ENCODE measurements at regions not wholly inside any gene's neighbourhood (a gene's known extent, or its start where the extent isn't known, plus 50 kb on each side); places are given as distances from the start of the nearest gene placed in this dataset.
"Not testable (repeated sequence)": the region's sequence is repeated elsewhere in the genome, so short reads cannot be mapped to it uniquely, and the experiment has no call there.

DNA sequence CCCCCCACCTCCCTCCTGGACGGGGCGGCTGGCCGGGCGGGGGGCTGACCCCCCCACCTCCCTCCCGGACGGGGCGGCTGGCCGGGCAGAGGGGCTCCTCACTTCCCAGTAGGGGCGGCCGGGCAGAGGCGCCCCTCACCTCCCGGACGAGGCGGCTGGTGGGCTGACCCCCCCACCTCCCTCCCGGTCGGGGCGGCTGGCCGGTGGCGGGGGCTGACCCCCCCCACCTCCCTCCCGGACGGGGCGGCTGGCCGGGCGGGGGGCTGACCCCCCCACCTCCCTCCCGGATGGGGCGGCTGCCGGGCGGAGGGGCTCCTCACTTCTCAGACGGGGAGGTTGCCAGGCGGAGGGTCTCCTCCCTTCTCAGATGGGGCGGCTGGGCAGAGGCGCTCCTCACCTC is 166.9 kb upstream of the TAPT1 start:
- H3K27ac ChIP-seq (ENCODE audit: low read depth, low read length); H3K36me3 Mint-ChIP-seq; POLR2A ChIA-PET; H3K9me3 ChIP-seq (ENCODE audit: low read length); H3K9me3 Mint-ChIP-seq; H3K27ac Mint-ChIP-seq; H3K4me1 ChIP-seq (ENCODE audit: insufficient read depth, low read length); H3K4me3 Mint-ChIP-seq; H3K36me3 ChIP-seq (ENCODE audit: insufficient read depth, low read length); CTCF ChIA-PET; H3K4me3 ChIP-seq (ENCODE audit: low read length); DNase-seq; H3K27me3 Mint-ChIP-seq; H3K27me3 ChIP-seq (ENCODE audit: insufficient read depth, low read length, poor library complexity, severe bottlenecking); H3K4me1 Mint-ChIP-seq: not testable (repeated sequence)

DNA sequence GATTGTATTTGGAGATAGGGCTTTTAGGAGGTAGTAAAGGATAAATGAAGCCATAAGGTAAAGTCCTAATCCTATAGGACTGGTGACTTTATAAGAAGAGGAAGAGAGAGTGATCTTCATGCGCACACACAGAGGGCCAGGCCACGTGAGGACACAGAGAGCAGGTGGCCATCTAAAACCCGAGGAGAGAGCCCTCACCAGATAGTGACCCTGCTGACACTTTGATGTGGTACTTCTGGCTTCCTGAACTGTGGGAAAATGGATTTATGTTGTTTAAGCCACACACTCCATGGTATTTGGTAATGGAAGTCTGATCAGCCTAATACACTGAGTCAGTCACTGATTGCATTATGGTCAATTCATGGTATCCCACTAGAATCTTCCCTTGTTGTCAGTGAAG is 164.9 kb upstream of the TAPT1 start:
- Mint-ChIP-seq H3K27me3 (peaks cover 0 to 3% of the 10 kb centered on the region in 2 donors), H3K4me1 (no peaks in the 10 kb centered on the region), H3K27ac (no peak overlapping the region), H3K36me3 (no peaks in the 10 kb centered on the region), H3K9me3 (peaks cover 0 to 6% (median 2%) of the 10 kb centered on the region in 5 donors), H3K4me3 (no peak overlapping the region)
- no peak overlapping the region for H3K27ac ChIP-seq (ENCODE audit: low read depth, low read length)
- no peaks in the 10 kb centered on the region for H3K36me3 ChIP-seq (ENCODE audit: insufficient read depth, low read length)
- ChIA-PET POLR2A (no interaction called here), CTCF (no interaction called here)
- DNase-seq, result no peak
- no peaks in the 10 kb centered on the region for H3K27me3 ChIP-seq (ENCODE audit: insufficient read depth, low read length, poor library complexity, severe bottlenecking)
- no peaks in the 10 kb centered on the region for H3K9me3 ChIP-seq (ENCODE audit: low read length)
- no peaks in the 10 kb centered on the region for H3K4me1 ChIP-seq (ENCODE audit: insufficient read depth, low read length)
- no peak overlapping the region for H3K4me3 ChIP-seq (ENCODE audit: low read length)

DNA sequence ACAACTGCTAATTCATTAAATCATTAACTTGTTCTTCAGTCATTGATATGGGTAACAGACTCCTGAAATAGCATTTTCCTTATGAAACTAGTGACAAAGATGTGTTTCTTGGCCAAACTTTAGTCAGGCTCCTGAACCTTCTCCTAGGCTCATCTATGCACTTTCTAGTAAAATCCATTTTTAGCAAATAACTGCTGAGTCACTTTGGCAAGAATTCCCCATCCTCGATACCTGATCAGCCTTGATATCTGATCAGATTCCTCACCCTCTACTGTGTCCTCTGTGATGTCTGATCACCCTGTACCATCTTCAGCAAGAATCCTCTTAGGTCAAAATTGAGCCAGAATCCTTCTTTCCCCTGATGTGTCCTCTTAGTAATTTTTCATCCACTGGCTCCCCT is 161.2 kb upstream of the TAPT1 start:
- peaks cover 0 to 4% (median 0%) of the 10 kb centered on the region in 5 donors for H3K9me3 Mint-ChIP-seq
- no peaks in the 10 kb centered on the region for H3K27me3 ChIP-seq (ENCODE audit: insufficient read depth, low read length, poor library complexity, severe bottlenecking)
- DNase-seq, result no peak
- no peaks in the 10 kb centered on the region for H3K9me3 ChIP-seq (ENCODE audit: low read length)
- H3K4me1 Mint-ChIP-seq, result no peaks in the 10 kb centered on the region
- H3K4me3 Mint-ChIP-seq, result no peak overlapping the region
- no peaks in the 10 kb centered on the region for H3K36me3 ChIP-seq (ENCODE audit: insufficient read depth, low read length)
- ChIA-PET POLR2A (no interaction called here), CTCF (no interaction called here)
- no peak overlapping the region for H3K4me3 ChIP-seq (ENCODE audit: low read length)
- H3K27ac Mint-ChIP-seq, result no peak overlapping the region
- no peak overlapping the region for H3K27ac ChIP-seq (ENCODE audit: low read depth, low read length)
- H3K27me3 Mint-ChIP-seq, result peaks cover 0 to 3% of the 10 kb centered on the region in 2 donors
- H3K36me3 Mint-ChIP-seq, result no peaks in the 10 kb centered on the region
- H3K4me1 ChIP-seq (ENCODE audit: insufficient read depth, low read length), result no peaks in the 10 kb centered on the region

DNA sequence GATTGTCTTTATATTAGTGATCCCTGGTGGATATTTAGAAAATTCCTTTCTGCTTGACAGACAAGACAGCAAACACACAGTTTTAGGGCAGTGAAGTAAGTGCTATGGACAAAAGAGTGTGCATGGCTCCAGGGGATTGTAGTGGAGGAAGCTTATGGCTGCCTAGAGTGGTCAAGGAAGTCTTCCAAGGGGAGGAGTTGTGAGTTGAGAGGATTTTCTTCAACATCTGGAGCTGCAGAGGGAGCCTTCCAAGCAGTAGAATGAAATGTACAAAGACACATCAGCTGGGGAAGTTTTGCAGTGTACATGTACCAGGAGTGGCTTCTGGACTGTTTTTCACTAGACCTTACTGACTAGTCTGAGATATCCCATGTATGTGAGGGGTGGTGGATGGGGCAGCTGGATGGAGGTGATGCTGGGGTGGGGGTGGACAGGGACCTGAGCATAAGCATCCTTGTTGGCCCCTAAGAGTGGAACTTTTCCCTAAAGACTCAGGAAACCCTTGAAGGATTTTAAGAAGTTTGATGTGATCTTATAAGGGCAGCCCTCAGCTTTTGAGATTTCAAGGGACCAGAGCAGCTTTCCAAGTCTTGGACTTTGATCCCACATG is 160.5 kb upstream of the TAPT1 start:
- H3K27me3 ChIP-seq (ENCODE audit: insufficient read depth, low read length, poor library complexity, severe bottlenecking), result no peaks in the 10 kb centered on the region
- DNase-seq, result no peak
- no peak overlapping the region for H3K27ac ChIP-seq (ENCODE audit: low read depth, low read length)
- H3K9me3 ChIP-seq (ENCODE audit: low read length), result no peaks in the 10 kb centered on the region
- Mint-ChIP-seq H3K4me3 (no peak overlapping the region), H3K9me3 (peaks cover 0 to under 1% (median 0%) of the 10 kb centered on the region in 5 donors), H3K36me3 (no peaks in the 10 kb centered on the region), H3K27me3 (peaks cover 0 to 3% of the 10 kb centered on the region in 2 donors), H3K4me1 (no peaks in the 10 kb centered on the region), H3K27ac (no peak overlapping the region)
- ChIA-PET POLR2A (no interaction called here), CTCF (no interaction called here)
- no peaks in the 10 kb centered on the region for H3K36me3 ChIP-seq (ENCODE audit: insufficient read depth, low read length)
- H3K4me1 ChIP-seq (ENCODE audit: insufficient read depth, low read length), result no peaks in the 10 kb centered on the region
- no peak overlapping the region for H3K4me3 ChIP-seq (ENCODE audit: low read length)

DNA sequence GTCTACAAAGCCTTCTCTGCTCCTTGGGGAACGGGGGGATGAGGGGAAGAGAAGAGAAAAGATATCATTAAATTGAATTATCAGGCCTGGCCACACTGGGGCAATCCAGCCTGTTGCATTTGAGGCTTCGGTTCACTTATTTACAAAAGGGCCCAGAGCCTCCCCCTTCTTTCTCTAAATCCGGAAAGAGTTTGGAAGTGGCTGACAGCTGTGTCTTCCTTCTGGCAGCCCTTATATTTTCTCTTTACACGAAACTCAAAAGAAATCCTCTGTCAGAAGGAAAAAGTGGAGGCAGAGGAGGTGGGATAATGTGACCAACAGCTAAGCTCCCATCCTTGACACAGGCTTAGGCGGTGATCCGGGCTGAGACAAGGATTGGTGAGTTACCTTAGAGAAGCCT is 158.3 kb upstream of the TAPT1 start:
- H3K4me3 ChIP-seq (ENCODE audit: low read length), result no peak overlapping the region
- ChIA-PET CTCF (no interaction called here), POLR2A (no interaction called here)
- no peaks in the 10 kb centered on the region for H3K36me3 ChIP-seq (ENCODE audit: insufficient read depth, low read length)
- H3K4me1 Mint-ChIP-seq, result no peaks in the 10 kb centered on the region
- DNase-seq, result no peak
- H3K27me3 Mint-ChIP-seq, result peaks cover 0 to 3% of the 10 kb centered on the region in 2 donors
- H3K9me3 Mint-ChIP-seq, result no peaks in the 10 kb centered on the region
- H3K27ac Mint-ChIP-seq, result no peak overlapping the region
- H3K9me3 ChIP-seq (ENCODE audit: low read length), result no peaks in the 10 kb centered on the region
- no peaks in the 10 kb centered on the region for H3K36me3 Mint-ChIP-seq
- no peak overlapping the region for H3K27ac ChIP-seq (ENCODE audit: low read depth, low read length)
- H3K27me3 ChIP-seq (ENCODE audit: insufficient read depth, low read length, poor library complexity, severe bottlenecking), result no peaks in the 10 kb centered on the region
- no peaks in the 10 kb centered on the region for H3K4me1 ChIP-seq (ENCODE audit: insufficient read depth, low read length)
- no peak overlapping the region for H3K4me3 Mint-ChIP-seq

DNA sequence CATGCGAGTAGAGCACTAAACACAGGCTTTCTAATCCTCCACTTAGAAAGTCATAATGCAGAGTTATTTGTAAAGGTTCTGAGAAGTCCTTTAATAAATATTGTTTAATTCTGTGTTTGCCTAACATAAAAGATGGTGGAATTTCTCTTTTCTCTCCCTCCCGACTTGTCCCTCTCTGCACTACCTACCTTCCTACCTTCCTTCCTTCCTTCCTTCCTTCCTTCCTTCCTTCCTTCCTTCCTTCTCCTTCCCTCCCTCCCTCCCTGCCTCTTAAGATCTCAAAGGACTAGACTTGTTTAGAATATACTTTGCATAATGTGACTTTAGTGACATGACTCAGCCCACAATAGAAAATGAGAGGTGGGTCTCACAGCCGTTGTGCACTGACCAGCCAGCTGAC is 156.3 kb upstream of the TAPT1 start:
- H3K27ac Mint-ChIP-seq, result no peak overlapping the region
- Histone ChIP-seq H3K27ac (ENCODE audit: low read depth, low read length) (no peak overlapping the region), H3K4me1 (ENCODE audit: insufficient read depth, low read length) (no peaks in the 10 kb centered on the region), H3K9me3 (ENCODE audit: low read length) (no peaks in the 10 kb centered on the region), H3K36me3 (ENCODE audit: insufficient read depth, low read length) (no peaks in the 10 kb centered on the region), H3K27me3 (ENCODE audit: insufficient read depth, low read length, poor library complexity, severe bottlenecking) (no peaks in the 10 kb centered on the region), H3K4me3 (ENCODE audit: low read length) (no peak overlapping the region)
- POLR2A ChIA-PET, result no interaction called here
- H3K4me3 Mint-ChIP-seq, result no peak overlapping the region
- H3K9me3 Mint-ChIP-seq, result no peaks in the 10 kb centered on the region
- H3K4me1 Mint-ChIP-seq, result no peaks in the 10 kb centered on the region
- H3K27me3 Mint-ChIP-seq, result peaks cover 0 to 3% of the 10 kb centered on the region in 2 donors
- CTCF ChIA-PET, result no interaction called here
- no peak for DNase-seq
- no peaks in the 10 kb centered on the region for H3K36me3 Mint-ChIP-seq

DNA sequence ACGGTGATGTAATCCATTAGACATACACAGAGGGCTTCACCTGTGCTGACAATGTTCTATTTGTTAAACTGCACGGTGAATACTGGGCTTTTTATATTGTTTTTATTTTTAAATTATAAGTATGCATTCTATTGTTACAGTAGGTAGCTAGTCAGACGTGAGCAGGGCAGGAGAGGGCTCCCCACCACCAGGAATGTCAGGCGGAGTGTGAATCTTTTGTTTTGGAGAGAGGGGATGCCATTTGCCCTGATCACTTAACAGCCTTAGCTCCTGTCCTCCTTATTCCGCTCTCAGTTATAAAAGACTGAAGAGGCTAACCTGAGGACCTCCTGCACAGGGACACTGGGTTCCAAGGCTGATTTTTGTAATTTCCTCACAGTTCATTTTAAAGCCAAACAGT is 151.6 kb upstream of the TAPT1 start:
- Histone ChIP-seq H3K4me1 (ENCODE audit: insufficient read depth, low read length) (no peaks in the 10 kb centered on the region), H3K4me3 (ENCODE audit: low read length) (no peak overlapping the region), H3K27me3 (ENCODE audit: insufficient read depth, low read length, poor library complexity, severe bottlenecking) (no peaks in the 10 kb centered on the region), H3K36me3 (ENCODE audit: insufficient read depth, low read length) (no peaks in the 10 kb centered on the region), H3K27ac (ENCODE audit: low read depth, low read length) (no peak overlapping the region), H3K9me3 (ENCODE audit: low read length) (no peaks in the 10 kb centered on the region)
- Mint-ChIP-seq H3K4me1 (no peaks in the 10 kb centered on the region), H3K27ac (peak overlapping the region in 1 of 8 donors; percentile 29), H3K27me3 (no peaks in the 10 kb centered on the region), H3K36me3 (no peaks in the 10 kb centered on the region), H3K4me3 (no peak overlapping the region), H3K9me3 (peaks cover 0 to 2% (median 0%) of the 10 kb centered on the region in 5 donors)
- ChIA-PET POLR2A (no interaction called here), CTCF (no interaction called here)
- no peak for DNase-seq

DNA sequence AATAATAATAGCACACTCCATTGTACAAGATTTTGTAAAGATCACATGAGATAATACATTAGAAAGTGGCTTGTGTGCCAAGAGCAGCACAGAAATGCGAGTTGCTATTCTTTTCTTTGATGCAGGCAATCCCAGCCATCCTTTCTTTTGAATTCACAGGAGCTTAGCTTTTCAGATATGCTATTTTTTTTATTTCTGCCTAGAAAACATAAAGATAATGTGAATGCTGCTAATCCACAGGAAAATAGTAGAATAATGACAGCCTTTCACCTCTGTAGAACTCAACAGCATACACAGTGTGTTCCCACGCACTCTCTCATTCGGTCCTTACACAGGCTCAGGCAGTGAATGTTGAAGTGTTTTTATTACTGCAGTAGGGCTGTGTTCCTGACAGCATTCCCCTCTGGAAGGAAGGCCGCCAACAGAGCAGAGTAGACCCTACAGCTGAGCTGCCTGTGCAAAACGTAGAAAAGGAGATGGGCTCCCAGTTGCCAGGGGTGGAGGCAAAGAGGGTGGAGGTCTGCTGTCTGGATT is 138.8 kb upstream of the TAPT1 start:
- H3K4me3 ChIP-seq (ENCODE audit: low read length), result no peak overlapping the region
- no peak for DNase-seq
- H3K9me3 ChIP-seq (ENCODE audit: low read length), result no peaks in the 10 kb centered on the region
- H3K4me3 Mint-ChIP-seq, result no peak overlapping the region
- no peaks in the 10 kb centered on the region for H3K27me3 ChIP-seq (ENCODE audit: insufficient read depth, low read length, poor library complexity, severe bottlenecking)
- ChIA-PET POLR2A (no interaction called here), CTCF (no interaction called here)
- H3K4me1 Mint-ChIP-seq, result no peaks in the 10 kb centered on the region
- H3K27ac Mint-ChIP-seq, result no peak overlapping the region
- peaks cover 0 to 11% (median 4%) of the 10 kb centered on the region in 5 donors for H3K9me3 Mint-ChIP-seq
- H3K36me3 ChIP-seq (ENCODE audit: insufficient read depth, low read length), result no peaks in the 10 kb centered on the region
- no peak overlapping the region for H3K27ac ChIP-seq (ENCODE audit: low read depth, low read length)
- no peaks in the 10 kb centered on the region for H3K36me3 Mint-ChIP-seq
- no peaks in the 10 kb centered on the region for H3K4me1 ChIP-seq (ENCODE audit: insufficient read depth, low read length)
- peaks cover 0 to 2% of the 10 kb centered on the region in 2 donors for H3K27me3 Mint-ChIP-seq
